ENCODE measurements at regions not wholly inside any gene's neighbourhood (a gene's known extent, or its start where the extent isn't known, plus 50 kb on each side); places are given as distances from the start of the nearest gene placed in this dataset.

DNA sequence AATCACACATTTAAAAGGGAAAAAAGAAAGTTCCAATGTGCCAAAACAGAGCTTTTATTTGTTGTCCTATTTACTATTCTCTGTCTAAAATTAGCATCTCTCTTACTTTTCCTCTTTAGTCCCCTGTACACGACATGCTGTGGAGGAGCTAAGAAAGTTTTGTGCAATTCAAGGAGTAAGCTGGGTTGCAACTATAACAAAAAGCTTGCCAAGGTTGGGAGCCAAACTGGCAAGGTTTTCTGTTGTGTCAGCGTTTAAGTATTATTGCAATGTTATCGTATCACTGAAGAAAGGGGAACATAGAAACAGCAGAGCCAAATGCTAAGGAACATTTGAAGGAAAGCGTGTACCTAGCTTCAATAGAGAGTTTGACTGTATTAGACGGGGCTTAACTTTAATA, 680.8 kb downstream of the CETN3 start:
- intact Hi-C loops (cut with DNase I; ENCODE audit: low total_unique reads), result no loop called here
- Histone ChIP-seq H3K9me3 (no peaks in the 10 kb centered on the region), H3K27ac (no peak overlapping the region), H3K4me3 (no peak overlapping the region), H3K4me1 (peaks cover 0 to 8% (median 0%) of the 10 kb centered on the region in 4 donors), H3K36me3 (no peaks in the 10 kb centered on the region), H3K27me3 (no peaks in the 10 kb centered on the region)
- WGBS, 5 donors, result 33 to 67% (median 55%) methylated on average over 5 of the region's 5 CpGs
- TF ChIP-seq, protein P1, sequence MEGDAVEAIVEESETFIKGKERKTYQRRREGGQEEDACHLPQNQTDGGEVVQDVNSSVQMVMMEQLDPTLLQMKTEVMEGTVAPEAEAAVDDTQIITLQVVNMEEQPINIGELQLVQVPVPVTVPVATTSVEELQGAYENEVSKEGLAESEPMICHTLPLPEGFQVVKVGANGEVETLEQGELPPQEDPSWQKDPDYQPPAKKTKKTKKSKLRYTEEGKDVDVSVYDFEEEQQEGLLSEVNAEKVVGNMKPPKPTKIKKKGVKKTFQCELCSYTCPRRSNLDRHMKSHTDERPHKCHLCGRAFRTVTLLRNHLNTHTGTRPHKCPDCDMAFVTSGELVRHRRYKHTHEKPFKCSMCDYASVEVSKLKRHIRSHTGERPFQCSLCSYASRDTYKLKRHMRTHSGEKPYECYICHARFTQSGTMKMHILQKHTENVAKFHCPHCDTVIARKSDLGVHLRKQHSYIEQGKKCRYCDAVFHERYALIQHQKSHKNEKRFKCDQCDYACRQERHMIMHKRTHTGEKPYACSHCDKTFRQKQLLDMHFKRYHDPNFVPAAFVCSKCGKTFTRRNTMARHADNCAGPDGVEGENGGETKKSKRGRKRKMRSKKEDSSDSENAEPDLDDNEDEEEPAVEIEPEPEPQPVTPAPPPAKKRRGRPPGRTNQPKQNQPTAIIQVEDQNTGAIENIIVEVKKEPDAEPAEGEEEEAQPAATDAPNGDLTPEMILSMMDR (IDR thresholded peaks at IDR 0.05), result no peak
- TF ChIP-seq POLR2AphosphoS5 (IDR thresholded peaks at IDR 0.05), result peak in 1 of 3 donors; percentile 2
- peak in 1 of 2 donors; percentile 51 for DNase-seq

DNA sequence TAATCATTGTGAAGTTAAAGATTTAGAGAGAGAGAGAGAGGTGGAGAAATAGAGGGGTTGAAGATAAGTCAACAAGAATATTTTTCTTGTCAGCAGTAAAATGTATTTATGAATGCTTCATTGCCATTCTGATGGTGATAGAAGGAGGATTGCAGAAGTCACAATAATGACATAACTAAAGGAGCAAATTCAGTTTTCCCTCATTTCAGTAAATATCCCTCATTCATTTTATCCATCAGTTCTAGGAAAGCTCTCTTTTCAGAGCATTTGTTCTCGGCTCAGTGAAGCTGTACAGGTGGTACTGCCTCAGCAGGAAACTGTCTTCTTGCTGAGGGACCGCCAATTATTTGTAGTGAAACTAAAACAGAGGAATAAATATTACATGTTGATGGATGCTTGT, 681.4 kb downstream of the CETN3 start:
- H3K4me1 ChIP-seq, result peaks cover 0 to 8% (median 0%) of the 10 kb centered on the region in 4 donors
- no peak for DNase-seq
- H3K27me3 ChIP-seq, result no peaks in the 10 kb centered on the region
- intact Hi-C loops (cut with DNase I; ENCODE audit: low total_unique reads), result no loop called here
- 65 to 85% (median 75%) methylated on average over 2 of the region's 2 CpGs for WGBS, 5 donors
- TF ChIP-seq, protein P1 (IDR thresholded peaks at IDR 0.05), result no peak
- TF ChIP-seq EP300 (IDR thresholded peaks at IDR 0.05) (no peak), POLR2AphosphoS5 (IDR thresholded peaks at IDR 0.05) (no peak), POLR2A (IDR thresholded peaks at IDR 0.05) (no peak)
- H3K9me3 ChIP-seq, result no peaks in the 10 kb centered on the region
- H3K27ac ChIP-seq, result no peak overlapping the region
- H3K4me3 ChIP-seq, result no peak overlapping the region
- H3K36me3 ChIP-seq, result no peaks in the 10 kb centered on the region

DNA sequence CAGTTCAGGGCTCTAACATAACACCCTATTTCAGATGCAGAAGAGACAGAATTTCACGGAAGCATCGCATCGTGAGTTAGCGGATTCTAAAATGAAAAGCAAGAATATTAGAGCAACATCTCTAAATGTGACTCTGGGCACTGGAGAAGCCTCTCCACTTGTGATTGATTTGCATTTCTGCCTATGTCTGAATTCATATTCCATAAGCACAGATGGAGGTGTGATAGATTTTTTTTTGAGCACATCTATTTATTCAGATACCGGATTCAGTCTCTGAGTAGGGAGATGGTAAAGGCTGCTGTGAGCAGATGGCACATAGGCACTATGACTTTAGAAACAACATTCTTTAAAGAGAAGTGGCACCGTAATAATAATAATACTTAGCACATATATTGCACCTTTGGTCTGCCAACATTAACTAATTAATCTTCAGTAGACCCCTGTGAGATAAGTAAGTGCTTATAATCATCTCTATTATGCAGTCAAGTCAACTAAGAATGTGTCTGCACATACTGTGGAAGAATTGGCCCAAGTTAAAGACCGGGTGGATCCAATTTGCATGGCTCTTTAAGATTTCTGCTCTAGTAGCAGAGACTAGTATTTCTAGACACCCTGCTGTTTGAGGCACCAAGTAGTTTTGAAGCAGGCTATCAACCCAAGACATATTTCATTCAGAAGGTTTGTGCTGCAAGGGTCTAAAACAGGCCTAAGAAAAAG, 685.0 kb downstream of the CETN3 start:
- intact Hi-C loops (cut with DNase I; ENCODE audit: low total_unique reads), result no loop called here

DNA sequence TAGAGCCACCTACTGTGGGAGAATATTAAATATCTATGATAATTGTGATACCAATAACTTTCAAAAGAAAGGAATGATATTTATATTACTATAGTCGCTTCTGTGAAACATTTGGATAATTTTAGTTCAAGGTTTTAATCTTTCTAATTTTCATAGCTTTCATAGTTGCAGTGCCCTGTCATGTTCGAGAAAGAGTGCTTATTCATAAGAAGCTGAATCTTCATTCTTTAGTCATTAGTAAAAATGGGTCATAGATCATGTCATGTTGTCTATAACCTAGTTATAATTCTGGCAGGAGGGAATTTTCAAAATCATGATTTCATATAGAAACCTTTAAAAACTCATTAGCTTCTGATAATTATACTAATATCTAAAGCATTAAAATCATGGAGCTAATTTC, 685.6 kb downstream of the CETN3 start:
- Histone ChIP-seq H3K27ac (no peak overlapping the region), H3K9me3 (no peaks in the 10 kb centered on the region), H3K4me3 (no peak overlapping the region), H3K27me3 (no peaks in the 10 kb centered on the region), H3K36me3 (no peaks in the 10 kb centered on the region), H3K4me1 (peaks cover 0 to 1% (median 0%) of the 10 kb centered on the region in 4 donors)
- TF ChIP-seq EP300 (IDR thresholded peaks at IDR 0.05), result no peak
- no peak for TF ChIP-seq POLR2A (IDR thresholded peaks at IDR 0.05)
- TF ChIP-seq POLR2AphosphoS5 (IDR thresholded peaks at IDR 0.05), result no peak
- TF ChIP-seq, protein P1 (IDR thresholded peaks at IDR 0.05), result no peak
- intact Hi-C loops (cut with DNase I; ENCODE audit: low total_unique reads), result no loop called here
- DNase-seq, result no peak
- 61 to 78% (median 69%) methylated on average over 2 of the region's 2 CpGs for WGBS, 5 donors

More for the DNA sequence above, 685.0 kb downstream of the CETN3 start:
- H3K27ac ChIP-seq, result no peak overlapping the region
- H3K4me3 ChIP-seq, result no peak overlapping the region
- peaks cover 0 to 7% (median 0%) of the 10 kb centered on the region in 4 donors for H3K4me1 ChIP-seq
- TF ChIP-seq POLR2A (IDR thresholded peaks at IDR 0.05), result no peak
- no peak for TF ChIP-seq POLR2AphosphoS5 (IDR thresholded peaks at IDR 0.05)
- H3K27me3 ChIP-seq, result no peaks in the 10 kb centered on the region
- H3K36me3 ChIP-seq, result no peaks in the 10 kb centered on the region
- WGBS, 5 donors, result 91 to 93% (median 92%) methylated on average over 7 of the region's 7 CpGs
- DNase-seq, result no peak
- H3K9me3 ChIP-seq, result no peaks in the 10 kb centered on the region

DNA sequence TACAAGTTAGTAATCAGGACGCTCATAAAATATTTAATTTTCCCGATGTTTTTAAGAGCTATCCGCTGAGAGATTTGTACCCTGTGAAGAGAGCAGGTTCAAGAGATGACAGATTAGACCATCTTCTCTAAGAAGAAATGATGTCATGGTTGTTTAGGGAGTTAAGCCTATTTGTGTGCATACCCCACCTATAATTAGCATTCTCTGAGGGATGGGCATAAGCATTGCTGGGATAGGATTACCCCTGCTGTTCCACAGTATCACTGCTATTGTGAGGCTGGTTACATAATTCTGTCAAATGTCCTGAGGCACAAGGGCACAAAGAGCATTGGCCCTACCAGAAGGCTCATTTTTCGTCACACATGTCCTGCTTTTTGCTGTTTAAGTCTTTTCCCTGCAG, 687.0 kb downstream of the CETN3 start:
- Histone ChIP-seq H3K4me3 (no peak overlapping the region), H3K4me1 (no peaks in the 10 kb centered on the region), H3K27ac (no peak overlapping the region), H3K9me3 (no peaks in the 10 kb centered on the region), H3K27me3 (no peaks in the 10 kb centered on the region), H3K36me3 (no peaks in the 10 kb centered on the region)
- WGBS, 5 donors, result 68 to 78% (median 73%) methylated on average over 4 of the region's 4 CpGs
- DNase-seq, result no peak
- no peak for TF ChIP-seq POLR2A (IDR thresholded peaks at IDR 0.05)
- TF ChIP-seq EP300 (IDR thresholded peaks at IDR 0.05), result no peak
- TF ChIP-seq, protein P1 (IDR thresholded peaks at IDR 0.05), result no peak
- TF ChIP-seq POLR2AphosphoS5 (IDR thresholded peaks at IDR 0.05), result no peak
- intact Hi-C loops (cut with DNase I; ENCODE audit: low total_unique reads), result no loop called here

Data from stomach (tissue), 8 donors.